ENCODE measurements at regions not wholly inside any gene's neighbourhood (a gene's known extent, or its start where the extent isn't known, plus 50 kb on each side); places are given as distances from the start of the nearest gene placed in this dataset.

GRCh38 chr12:114733919-114734318, 49.9 kb upstream of the TBX3 start:
- TF ChIP-seq YY1 (IDR thresholded peaks at IDR 0.05; ENCODE audit: insufficient read depth, insufficient read length) (no peak), SUZ12 (IDR thresholded peaks at IDR 0.05; ENCODE audit: extremely low read depth, insufficient read depth, insufficient read length) (no peak)

Data from NT2/D1 (cell line).